Aorta (tissue), 5 donors: ENCODE measurements at regions not wholly inside any gene's neighbourhood (a gene's known extent, or its start where the extent isn't known, plus 50 kb on each side); places are given as distances from the start of the nearest gene placed in this dataset.

Experiments
- ATAC-seq: fragments of 200-7000 bp; cut with Tn5 transposase; one replicate; pipeline ENCODE4 v1.9.1; 2022; ENCODE audit warnings: moderate library complexity; ENCODE audit not compliant: low FRiP score
- DNase-seq, 2 donors: peaks; one replicate each; pipeline ENCODE4 v3.0.0-alpha.2; 2020
- H3K27ac ChIP-seq, 2 donors: one replicate each; pipeline ENCODE4 v1.5.1; 2013; ENCODE audit warnings: low read length in 2 of 2, mild to moderate bottlenecking in 2 of 2, moderate library complexity in 2 of 2, control low read depth in 1 of 2, inconsistent platforms in 1 of 2, low read depth in 1 of 2
- H3K27me3 ChIP-seq, 2 donors: one replicate each; pipeline ENCODE4 v1.6.1; 2013; ENCODE audit warnings: control low read depth in 1 of 2, low read length in 1 of 2, mild to moderate bottlenecking in 1 of 2, moderate library complexity in 1 of 2; ENCODE audit not compliant: insufficient read depth in 2 of 2, control insufficient read depth in 1 of 2
- H3K36me3 ChIP-seq, 2 donors: one replicate each; pipeline ENCODE4 v1.6.1; 2013; ENCODE audit warnings: control low read depth in 1 of 2, low read length in 1 of 2, mild to moderate bottlenecking in 1 of 2; ENCODE audit not compliant: insufficient read depth in 2 of 2, control insufficient read depth in 1 of 2
- H3K4me1 ChIP-seq, 2 donors: one replicate each; pipeline ENCODE4 v1.6.1; 2013; ENCODE audit warnings: low read length in 2 of 2, control low read depth in 1 of 2, mild to moderate bottlenecking in 1 of 2, moderate library complexity in 1 of 2; ENCODE audit not compliant: insufficient read depth in 2 of 2, control insufficient read depth in 1 of 2
- H3K4me3 ChIP-seq, 2 donors: one replicate each; pipeline ENCODE4 v1.5.1; 2013; ENCODE audit warnings: low read length in 2 of 2, control low read depth in 1 of 2, mild to moderate bottlenecking in 1 of 2
- H3K9me3 ChIP-seq: one replicate; pipeline ENCODE4 v1.6.1; 2013; ENCODE audit warnings: mild to moderate bottlenecking, low read length; ENCODE audit not compliant: control insufficient read depth
- WGBS, 2 donors: extraction: QIAGEN DNeasy Blood & Tissue Kit; methylation state at CpG; one replicate each; pipeline ENCODE4 v1.1.7; 2013; 5-methylcytosine and 5-hydroxymethylcytosine counted together
- intact Hi-C, 2 donors: fragments of 100-400 bp; cut with DNase I; formaldehyde crosslinking; loops; one replicate each; pipeline versions ENCODE4 v1.14.2 to v1.15.0; 2022
- donor health status: healthy with polysubstance abuse.
- donor health status: Bipolar disorder and iron deficiency.
- donor health status: DM: no; HTN: no; CAD: no.
- donor health status: DM: no; HTN: no; CAD: no.
- donor health status: DM: yes; HTN: yes; CAD: no.

DNA sequence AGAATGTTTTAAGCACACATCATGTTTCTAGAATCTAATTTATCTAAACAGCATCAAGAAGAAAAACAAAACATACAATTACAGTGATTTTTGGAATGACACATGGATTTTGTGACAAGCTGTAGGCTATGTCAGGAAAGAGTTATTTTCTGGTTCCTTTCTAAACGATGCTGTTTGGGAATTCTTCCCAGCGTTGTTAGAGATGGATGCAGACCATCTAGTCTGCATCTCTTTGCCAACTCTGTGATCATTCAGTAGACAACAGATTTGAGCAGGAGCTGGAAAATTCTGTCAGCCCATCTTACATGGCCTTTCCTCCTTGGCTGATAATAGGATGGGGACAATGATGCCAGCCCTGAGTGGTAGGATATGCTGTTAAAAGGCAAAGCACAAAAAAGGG lies 295.7 kb upstream of the TRPC7 start:
- H3K27ac ChIP-seq = no peak overlapping the region
- H3K9me3 ChIP-seq = peaks cover 3% of the 10 kb centered on the region
- 32 to 44% methylated on average over 2 of the region's 2 CpGs for WGBS, 2 donors
- no peaks in the 10 kb centered on the region for H3K27me3 ChIP-seq
- H3K36me3 ChIP-seq = no peaks in the 10 kb centered on the region
- DNase-seq (no peak), ATAC-seq (no peak)
- H3K4me1 ChIP-seq = no peaks in the 10 kb centered on the region
- H3K4me3 ChIP-seq = no peak overlapping the region
- intact Hi-C loops = no loop called here

DNA sequence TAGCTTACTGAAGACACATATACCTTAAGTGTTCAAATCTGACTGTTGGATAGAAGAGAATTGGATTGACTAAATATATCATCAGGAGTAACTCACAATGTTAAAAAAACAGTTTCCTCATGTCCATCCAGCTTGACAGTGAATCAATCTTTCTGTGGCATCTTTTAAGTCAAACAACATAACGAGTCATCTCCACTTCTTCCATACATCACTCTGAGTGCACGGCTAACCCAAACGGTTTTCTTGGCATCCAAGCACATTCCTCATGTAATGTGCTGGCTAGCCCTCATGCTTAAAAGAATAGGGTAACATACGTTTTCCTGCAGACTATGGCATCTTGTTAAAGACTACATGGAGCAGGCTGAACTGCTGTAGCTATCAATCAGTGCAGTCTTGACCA lies 291.5 kb upstream of the TRPC7 start:
- intact Hi-C loops = no loop called here
- 3 to 10% methylated on average over 4 of the region's 4 CpGs for WGBS, 2 donors
- peaks cover 3% of the 10 kb centered on the region for H3K9me3 ChIP-seq
- ATAC-seq (no peak), DNase-seq (no peak)
- no peaks in the 10 kb centered on the region for H3K36me3 ChIP-seq
- no peak overlapping the region for H3K4me3 ChIP-seq
- no peaks in the 10 kb centered on the region for H3K27me3 ChIP-seq
- H3K27ac ChIP-seq = no peak overlapping the region
- H3K4me1 ChIP-seq = no peaks in the 10 kb centered on the region

DNA sequence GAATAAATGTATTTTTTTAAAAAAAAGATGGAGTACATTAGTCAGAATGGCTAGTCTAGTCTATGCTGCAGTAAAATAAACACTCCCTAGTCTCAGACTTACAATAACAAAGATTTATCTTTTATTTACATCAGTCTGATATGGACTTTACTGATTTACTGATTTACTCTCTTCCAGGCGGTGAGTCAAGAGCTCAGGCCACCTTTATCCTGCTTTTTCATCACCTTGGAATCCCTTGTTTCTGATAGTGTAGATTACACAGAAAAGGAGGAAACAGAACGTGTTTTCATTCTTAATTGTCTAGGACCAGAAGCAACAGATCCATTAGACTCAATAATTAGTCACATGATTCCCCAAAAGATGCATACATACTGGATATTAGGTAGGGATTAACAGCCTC lies 290.1 kb upstream of the TRPC7 start:
- DNase-seq (no peak), ATAC-seq (no peak)
- Histone ChIP-seq H3K4me3 (no peak overlapping the region), H3K9me3 (peaks cover 3% of the 10 kb centered on the region), H3K27ac (no peak overlapping the region), H3K36me3 (no peaks in the 10 kb centered on the region), H3K27me3 (no peaks in the 10 kb centered on the region), H3K4me1 (no peaks in the 10 kb centered on the region)
- 11 to 16% methylated on average over 2 of the region's 2 CpGs for WGBS, 2 donors
- intact Hi-C loops = no loop called here

GRCh38 chr5:136646915-136647314 lies 281.6 kb upstream of the TRPC7 start:
- intact Hi-C loops = no loop called here
- Histone ChIP-seq H3K4me1 (no peaks in the 10 kb centered on the region), H3K9me3 (no peaks in the 10 kb centered on the region), H3K27ac (no peak overlapping the region), H3K36me3 (no peaks in the 10 kb centered on the region), H3K27me3 (no peaks in the 10 kb centered on the region), H3K4me3 (no peak overlapping the region)
- DNase-seq (no peak), ATAC-seq (no peak)
- WGBS, 2 donors = 41 to 42% methylated on average over 2 of the region's 2 CpGs

DNA sequence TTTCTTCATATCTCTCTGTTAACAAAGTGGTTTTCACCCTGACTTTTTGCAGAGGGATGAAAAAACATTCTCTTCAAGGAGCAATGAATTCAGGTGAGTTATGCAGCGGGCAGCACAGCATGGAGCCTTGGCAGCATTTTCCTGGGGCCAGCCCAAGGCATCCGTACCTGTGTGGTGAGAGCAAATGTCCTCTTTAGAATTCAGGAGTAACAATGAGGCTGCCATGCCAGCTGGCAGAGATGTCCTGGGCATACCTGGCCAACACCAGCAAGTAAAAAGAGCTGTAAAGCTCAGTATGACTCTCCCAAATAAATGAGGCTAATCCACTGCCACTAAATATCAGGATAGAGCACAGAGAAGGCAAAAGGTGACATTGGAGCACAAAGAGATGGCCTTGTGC lies 277.6 kb upstream of the TRPC7 start:
- intact Hi-C loops = no loop called here
- H3K9me3 ChIP-seq = no peaks in the 10 kb centered on the region
- H3K27me3 ChIP-seq = peaks cover 0 to 2% of the 10 kb centered on the region in 2 donors
- no peak overlapping the region for H3K4me3 ChIP-seq
- WGBS, 2 donors = 64 to 70% methylated on average over 2 of the region's 2 CpGs
- ATAC-seq = no peak
- H3K4me1 ChIP-seq = no peaks in the 10 kb centered on the region
- no peak for DNase-seq
- no peaks in the 10 kb centered on the region for H3K36me3 ChIP-seq
- no peak overlapping the region for H3K27ac ChIP-seq

- ATAC-seq (no peak), DNase-seq (no peak)
- Histone ChIP-seq H3K4me3 (no peak overlapping the region), H3K36me3 (no peaks in the 10 kb centered on the region), H3K9me3 (no peaks in the 10 kb centered on the region), H3K4me1 (no peaks in the 10 kb centered on the region), H3K27ac (no peak overlapping the region), H3K27me3 (peaks cover 0 to 2% of the 10 kb centered on the region in 2 donors)
- WGBS, 2 donors = 87 to 91% methylated on average over 3 of the region's 3 CpGs
- intact Hi-C loops = no loop called here
Measured at GRCh38 chr5:136639616-136640015, 274.3 kb upstream of the TRPC7 start.

DNA sequence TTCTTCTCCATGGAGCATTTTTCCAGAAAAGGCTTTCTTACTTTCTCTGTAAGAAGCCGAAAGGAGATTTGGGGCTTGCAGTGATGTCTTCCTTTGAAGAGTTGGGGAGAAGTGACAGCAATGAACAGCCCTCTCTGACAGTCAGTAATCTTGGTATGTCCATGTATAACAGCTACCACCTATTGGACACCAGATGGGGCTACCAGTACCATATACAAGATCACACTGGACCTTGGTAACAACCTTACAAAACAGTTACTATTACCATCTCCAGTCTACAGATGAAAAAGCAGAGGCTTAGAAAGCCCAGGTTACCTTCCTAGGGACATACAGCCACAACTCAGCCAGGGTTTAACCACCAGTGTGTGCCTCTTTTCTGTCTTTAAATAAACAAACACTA lies 272.7 kb upstream of the TRPC7 start:
- intact Hi-C loops = no loop called here

DNA sequence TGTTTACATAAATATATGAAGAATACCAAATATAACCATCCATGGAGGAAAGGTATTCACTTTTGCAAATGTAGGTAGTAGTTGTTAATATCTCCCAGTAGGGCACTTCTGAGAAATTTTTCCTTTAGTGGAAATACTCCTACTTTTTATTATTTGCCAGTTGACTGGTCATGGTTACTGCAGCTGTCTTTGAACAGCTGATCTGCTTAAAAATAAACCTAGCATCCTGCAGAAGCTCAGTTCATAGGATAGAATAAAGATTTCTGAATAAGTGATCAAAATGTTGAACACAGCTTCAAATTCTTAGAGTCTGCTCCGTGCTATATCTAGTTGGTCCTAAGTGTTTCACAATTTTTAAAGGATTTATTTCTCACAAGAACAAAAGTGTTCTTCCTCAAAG lies 270.7 kb upstream of the TRPC7 start:
- no peak for DNase-seq
- Histone ChIP-seq H3K27me3 (peaks cover 0 to 2% of the 10 kb centered on the region in 2 donors), H3K4me3 (no peak overlapping the region), H3K27ac (no peak overlapping the region), H3K4me1 (no peaks in the 10 kb centered on the region), H3K9me3 (no peaks in the 10 kb centered on the region), H3K36me3 (no peaks in the 10 kb centered on the region)
- intact Hi-C loops = no loop called here
- ATAC-seq = no peak
- WGBS, 2 donors = 81 to 89% methylated on average over 1 of the region's 1 CpG

More for the DNA sequence above, 272.7 kb upstream of the TRPC7 start:
- WGBS, 2 donors = 85 to 100% methylated on average over 1 of the region's 1 CpG
- Histone ChIP-seq H3K27me3 (peaks cover 0 to 2% of the 10 kb centered on the region in 2 donors), H3K27ac (no peak overlapping the region), H3K36me3 (no peaks in the 10 kb centered on the region), H3K4me1 (no peaks in the 10 kb centered on the region), H3K9me3 (no peaks in the 10 kb centered on the region), H3K4me3 (no peak overlapping the region)
- ATAC-seq (no peak), DNase-seq (no peak)

- Histone ChIP-seq H3K27me3 (no peaks in the 10 kb centered on the region), H3K36me3 (no peaks in the 10 kb centered on the region), H3K27ac (no peak overlapping the region), H3K4me3 (no peak overlapping the region), H3K4me1 (no peaks in the 10 kb centered on the region), H3K9me3 (no peaks in the 10 kb centered on the region)
- no peak for ATAC-seq
- 66 to 77% methylated on average over 1 of the region's 1 CpG for WGBS, 2 donors
- intact Hi-C loops = no loop called here
- DNase-seq = no peak
Measured at GRCh38 chr5:136631186-136631585, 265.8 kb upstream of the TRPC7 start.
